Ectodermal cell (in vitro differentiated cells): ENCODE measurements at regions not wholly inside any gene's neighbourhood (a gene's known extent, or its start where the extent isn't known, plus 50 kb on each side); places are given as distances from the start of the nearest gene placed in this dataset.

Source experiments
- H3K27ac ChIP-seq: 2 replicates; pipeline ENCODE4 v1.7.0; 2013; ENCODE audit warnings: mild to moderate bottlenecking, low read depth, low read length; ENCODE audit not compliant: insufficient read depth, poor library complexity, severe bottlenecking
- H3K27me3 ChIP-seq: 2 replicates; pipeline ENCODE4 v1.7.0; 2013; ENCODE audit warnings: mild to moderate bottlenecking, low read length; ENCODE audit not compliant: insufficient read depth, control insufficient read depth, poor library complexity, severe bottlenecking
- H3K36me3 ChIP-seq: one replicate; pipeline ENCODE4 v1.7.0; 2013; ENCODE audit warnings: low read length; ENCODE audit not compliant: control insufficient read depth, insufficient read depth
- H3K4me1 ChIP-seq: one replicate; pipeline ENCODE4 v1.7.0; 2013; ENCODE audit warnings: low read length; ENCODE audit not compliant: control insufficient read depth, insufficient read depth
- H3K4me3 ChIP-seq: 2 replicates; pipeline ENCODE4 v1.7.0; 2013; ENCODE audit warnings: low read depth, low read length, control low read depth; ENCODE audit not compliant: insufficient read depth
- H3K9me3 ChIP-seq: 2 replicates; pipeline ENCODE4 v1.7.0; 2013; ENCODE audit warnings: mild to moderate bottlenecking, low read length, moderate library complexity; ENCODE audit not compliant: control insufficient read depth
- WGBS, 2 experiments: methylation state at CpG; one replicate each; pipeline ENCODE4 v1.1.7; 2013; ENCODE audit warnings: missing lambda C conversion rate in 2 of 2; 5-methylcytosine and 5-hydroxymethylcytosine counted together

- Histone ChIP-seq H3K9me3 (no peaks in the 10 kb centered on the region), H3K27me3 (no peaks in the 10 kb centered on the region), H3K4me3 (no peak overlapping the region), H3K27ac (no peak overlapping the region), H3K4me1 (no peaks in the 10 kb centered on the region), H3K36me3 (no peaks in the 10 kb centered on the region)
Measured at GRCh38 chr18:40366521-40366920, 1588.5 kb upstream of the PIK3C3 start.

GRCh38 chr18:40365526-40365925 lies 1589.5 kb upstream of the PIK3C3 start:
- no peaks in the 10 kb centered on the region for H3K4me1 ChIP-seq
- H3K27me3 ChIP-seq: no peaks in the 10 kb centered on the region
- no peaks in the 10 kb centered on the region for H3K36me3 ChIP-seq
- H3K4me3 ChIP-seq: no peak overlapping the region
- no peak overlapping the region for H3K27ac ChIP-seq
- WGBS, 2 experiments: 93 to 98% methylated on average over 4 to 5 of the region's 5 CpGs
- H3K9me3 ChIP-seq: no peaks in the 10 kb centered on the region

DNA sequence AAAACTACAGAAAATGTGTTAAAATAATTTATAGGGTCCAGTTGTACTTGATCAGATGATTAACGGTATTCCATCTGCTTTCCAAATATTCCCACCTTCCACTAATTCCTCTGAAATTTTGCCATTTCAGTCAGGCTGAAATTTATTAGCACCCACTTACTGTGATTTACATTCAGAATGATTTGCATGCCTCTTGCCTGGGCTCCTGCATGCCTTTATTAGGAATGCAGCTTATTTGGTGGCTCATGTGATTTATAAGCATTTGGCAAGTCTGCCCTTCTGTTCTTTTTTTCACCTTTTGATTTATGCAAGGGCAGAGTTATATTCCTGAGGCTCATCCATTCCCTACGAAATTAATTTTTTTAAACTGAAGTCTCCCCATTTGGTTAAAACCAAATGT lies 1594.5 kb upstream of the PIK3C3 start:
- no peaks in the 10 kb centered on the region for H3K36me3 ChIP-seq
- 90 to 98% methylated on average over 2 of the region's 2 CpGs for WGBS, 2 experiments
- no peaks in the 10 kb centered on the region for H3K9me3 ChIP-seq
- H3K27me3 ChIP-seq: no peaks in the 10 kb centered on the region
- H3K4me3 ChIP-seq: no peak overlapping the region
- no peaks in the 10 kb centered on the region for H3K4me1 ChIP-seq
- no peak overlapping the region for H3K27ac ChIP-seq

DNA sequence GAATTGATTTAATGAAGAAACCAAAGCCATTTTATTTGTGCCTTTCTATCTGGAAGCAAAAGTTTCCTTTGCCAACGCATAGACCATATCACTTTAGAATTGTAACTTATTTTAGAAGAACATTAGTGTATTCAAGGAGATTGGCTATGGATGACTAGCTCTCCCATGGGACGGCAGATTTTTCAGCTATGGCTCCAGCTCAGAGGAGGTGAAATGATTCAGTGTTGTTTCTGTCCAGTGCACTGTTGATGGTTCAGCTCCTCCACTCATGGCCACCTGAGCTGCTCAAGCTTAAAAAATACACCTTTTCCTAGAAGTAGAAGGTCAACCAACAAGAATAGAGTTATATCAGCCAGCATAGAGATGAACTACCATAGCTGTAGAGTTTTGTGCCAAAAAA lies 1597.5 kb upstream of the PIK3C3 start:
- no peaks in the 10 kb centered on the region for H3K4me1 ChIP-seq
- H3K9me3 ChIP-seq: no peaks in the 10 kb centered on the region
- H3K27ac ChIP-seq: no peak overlapping the region
- no peaks in the 10 kb centered on the region for H3K36me3 ChIP-seq
- H3K4me3 ChIP-seq: no peak overlapping the region
- H3K27me3 ChIP-seq: no peaks in the 10 kb centered on the region
- WGBS, 2 experiments: 94 to 100% methylated on average over 1 of the region's 2 CpGs

- 84 to 85% methylated on average over 6 of the region's 6 CpGs for WGBS, 2 experiments
- no peaks in the 10 kb centered on the region for H3K36me3 ChIP-seq
- H3K4me3 ChIP-seq: no peak overlapping the region
- no peaks in the 10 kb centered on the region for H3K27me3 ChIP-seq
- H3K27ac ChIP-seq: no peak overlapping the region
- no peaks in the 10 kb centered on the region for H3K9me3 ChIP-seq
- H3K4me1 ChIP-seq: no peaks in the 10 kb centered on the region
Measured at GRCh38 chr18:40356168-40356567, 1598.9 kb upstream of the PIK3C3 start.

GRCh38 chr18:40355726-40356125 lies 1599.3 kb upstream of the PIK3C3 start:
- Histone ChIP-seq H3K4me3 (no peak overlapping the region), H3K4me1 (no peaks in the 10 kb centered on the region), H3K36me3 (no peaks in the 10 kb centered on the region), H3K27me3 (no peaks in the 10 kb centered on the region), H3K27ac (no peak overlapping the region), H3K9me3 (no peaks in the 10 kb centered on the region)
- 100% methylated on average over 1 of the region's 1 CpG for WGBS, 2 experiments

DNA sequence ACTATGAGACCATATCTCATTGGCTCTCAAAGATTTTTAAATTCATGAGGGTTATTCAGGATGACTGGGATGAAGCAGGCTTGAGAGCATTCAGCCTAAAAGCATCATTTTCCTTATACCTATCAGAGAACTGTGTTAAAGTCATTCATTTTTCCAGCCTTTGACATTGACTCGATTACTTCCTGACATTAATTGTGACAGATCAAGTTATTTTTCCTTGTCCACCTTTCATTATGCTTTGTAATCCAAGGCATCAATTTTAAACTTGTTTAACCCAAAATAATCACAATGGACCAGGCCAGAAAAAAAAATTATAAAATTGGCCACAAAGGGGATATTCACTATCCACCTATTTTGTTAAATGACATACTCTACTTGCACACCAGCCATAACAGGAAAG lies 1606.8 kb upstream of the PIK3C3 start:
- 94% methylated on average over 1 of the region's 1 CpG for WGBS, 2 experiments
- no peaks in the 10 kb centered on the region for H3K27me3 ChIP-seq
- no peak overlapping the region for H3K4me3 ChIP-seq
- H3K4me1 ChIP-seq: no peaks in the 10 kb centered on the region
- H3K9me3 ChIP-seq: no peaks in the 10 kb centered on the region
- H3K36me3 ChIP-seq: no peaks in the 10 kb centered on the region
- no peak overlapping the region for H3K27ac ChIP-seq

- Histone ChIP-seq H3K4me1 (no peaks in the 10 kb centered on the region), H3K27me3 (no peaks in the 10 kb centered on the region), H3K27ac (no peak overlapping the region), H3K4me3 (no peak overlapping the region), H3K9me3 (no peaks in the 10 kb centered on the region), H3K36me3 (no peaks in the 10 kb centered on the region)
- WGBS, 2 experiments: 93 to 95% methylated on average over 5 of the region's 5 CpGs
Measured at GRCh38 chr18:40347261-40347660, 1607.8 kb upstream of the PIK3C3 start.

DNA sequence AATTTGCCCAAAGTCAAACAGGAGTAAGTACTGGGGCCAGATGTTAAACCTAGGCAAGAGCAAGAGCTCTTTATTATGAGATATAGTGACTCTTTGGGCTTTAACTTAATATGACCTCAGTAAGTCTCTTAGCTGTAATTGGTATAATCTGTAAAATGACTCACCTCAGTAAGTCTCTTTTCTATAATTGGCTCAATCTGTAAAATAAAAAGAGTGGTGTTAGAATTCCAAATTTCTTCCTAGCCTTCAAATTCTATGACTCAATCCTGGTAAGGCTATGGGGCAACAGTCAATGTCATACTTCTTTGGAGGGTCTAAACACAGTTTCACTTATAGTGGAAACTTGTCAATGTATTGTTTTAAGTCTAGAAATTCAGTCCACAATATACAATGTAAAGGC lies 1608.9 kb upstream of the PIK3C3 start:
- no peak overlapping the region for H3K4me3 ChIP-seq
- H3K4me1 ChIP-seq: no peaks in the 10 kb centered on the region
- no peaks in the 10 kb centered on the region for H3K9me3 ChIP-seq
- no peak overlapping the region for H3K27ac ChIP-seq
- no peaks in the 10 kb centered on the region for H3K36me3 ChIP-seq
- no peaks in the 10 kb centered on the region for H3K27me3 ChIP-seq

DNA sequence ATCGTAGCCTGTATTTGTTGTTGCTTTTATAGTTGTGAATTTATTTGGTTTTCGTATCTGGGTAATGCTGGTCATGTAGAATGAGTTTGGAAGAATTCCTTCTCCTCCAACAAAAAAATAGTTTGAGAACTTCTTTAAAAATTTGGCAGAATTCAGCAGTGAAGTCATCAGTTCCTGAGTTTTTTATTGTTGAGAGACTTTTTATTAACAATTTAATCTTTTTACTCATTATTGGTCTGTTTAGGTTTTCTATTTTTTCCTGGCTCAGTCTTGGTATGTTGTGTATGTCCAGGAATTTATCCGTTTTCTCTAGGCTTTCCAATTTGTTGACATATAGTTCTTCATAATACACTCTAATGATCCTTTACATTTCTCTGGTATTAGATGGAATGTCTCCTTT lies 1613.3 kb upstream of the PIK3C3 start:
- H3K36me3 ChIP-seq: no peaks in the 10 kb centered on the region

DNA sequence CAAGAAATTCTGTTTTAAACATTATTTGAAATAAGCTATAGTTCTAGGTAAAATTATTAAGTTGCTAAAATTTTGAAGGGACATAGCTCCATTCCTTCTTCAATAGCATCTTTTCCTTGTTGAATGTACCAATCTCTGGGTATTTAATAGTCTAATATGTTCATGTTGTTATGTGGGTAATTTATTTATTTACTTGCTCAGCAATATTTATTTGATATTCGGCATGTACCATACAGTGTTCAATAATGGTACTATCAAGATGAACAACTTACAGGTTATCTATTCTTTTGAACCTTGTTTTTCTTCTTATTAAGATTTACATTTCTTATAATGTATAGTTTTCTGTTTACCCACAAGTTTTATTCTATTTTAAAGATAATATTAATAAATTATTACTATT lies 1616.8 kb upstream of the PIK3C3 start:
- H3K27ac ChIP-seq: no peak overlapping the region
- no CpG with 5 or more reads among the region's 1 CpG for WGBS, 2 experiments
- no peaks in the 10 kb centered on the region for H3K9me3 ChIP-seq
- H3K4me3 ChIP-seq: no peak overlapping the region
- H3K36me3 ChIP-seq: no peaks in the 10 kb centered on the region
- no peaks in the 10 kb centered on the region for H3K27me3 ChIP-seq
- H3K4me1 ChIP-seq: no peaks in the 10 kb centered on the region

More for the DNA sequence above, 1613.3 kb upstream of the PIK3C3 start:
- Histone ChIP-seq H3K9me3 (no peaks in the 10 kb centered on the region), H3K4me3 (no peak overlapping the region), H3K4me1 (no peaks in the 10 kb centered on the region), H3K27ac (no peak overlapping the region), H3K27me3 (no peaks in the 10 kb centered on the region)
- WGBS, 2 experiments: 92 to 94% methylated on average over 2 to 3 of the region's 3 CpGs
